ENCODE measurements at regions not wholly inside any gene's neighbourhood (a gene's known extent, or its start where the extent isn't known, plus 50 kb on each side); places are given as distances from the start of the nearest gene placed in this dataset.

- TF ChIP-seq, protein P1, sequence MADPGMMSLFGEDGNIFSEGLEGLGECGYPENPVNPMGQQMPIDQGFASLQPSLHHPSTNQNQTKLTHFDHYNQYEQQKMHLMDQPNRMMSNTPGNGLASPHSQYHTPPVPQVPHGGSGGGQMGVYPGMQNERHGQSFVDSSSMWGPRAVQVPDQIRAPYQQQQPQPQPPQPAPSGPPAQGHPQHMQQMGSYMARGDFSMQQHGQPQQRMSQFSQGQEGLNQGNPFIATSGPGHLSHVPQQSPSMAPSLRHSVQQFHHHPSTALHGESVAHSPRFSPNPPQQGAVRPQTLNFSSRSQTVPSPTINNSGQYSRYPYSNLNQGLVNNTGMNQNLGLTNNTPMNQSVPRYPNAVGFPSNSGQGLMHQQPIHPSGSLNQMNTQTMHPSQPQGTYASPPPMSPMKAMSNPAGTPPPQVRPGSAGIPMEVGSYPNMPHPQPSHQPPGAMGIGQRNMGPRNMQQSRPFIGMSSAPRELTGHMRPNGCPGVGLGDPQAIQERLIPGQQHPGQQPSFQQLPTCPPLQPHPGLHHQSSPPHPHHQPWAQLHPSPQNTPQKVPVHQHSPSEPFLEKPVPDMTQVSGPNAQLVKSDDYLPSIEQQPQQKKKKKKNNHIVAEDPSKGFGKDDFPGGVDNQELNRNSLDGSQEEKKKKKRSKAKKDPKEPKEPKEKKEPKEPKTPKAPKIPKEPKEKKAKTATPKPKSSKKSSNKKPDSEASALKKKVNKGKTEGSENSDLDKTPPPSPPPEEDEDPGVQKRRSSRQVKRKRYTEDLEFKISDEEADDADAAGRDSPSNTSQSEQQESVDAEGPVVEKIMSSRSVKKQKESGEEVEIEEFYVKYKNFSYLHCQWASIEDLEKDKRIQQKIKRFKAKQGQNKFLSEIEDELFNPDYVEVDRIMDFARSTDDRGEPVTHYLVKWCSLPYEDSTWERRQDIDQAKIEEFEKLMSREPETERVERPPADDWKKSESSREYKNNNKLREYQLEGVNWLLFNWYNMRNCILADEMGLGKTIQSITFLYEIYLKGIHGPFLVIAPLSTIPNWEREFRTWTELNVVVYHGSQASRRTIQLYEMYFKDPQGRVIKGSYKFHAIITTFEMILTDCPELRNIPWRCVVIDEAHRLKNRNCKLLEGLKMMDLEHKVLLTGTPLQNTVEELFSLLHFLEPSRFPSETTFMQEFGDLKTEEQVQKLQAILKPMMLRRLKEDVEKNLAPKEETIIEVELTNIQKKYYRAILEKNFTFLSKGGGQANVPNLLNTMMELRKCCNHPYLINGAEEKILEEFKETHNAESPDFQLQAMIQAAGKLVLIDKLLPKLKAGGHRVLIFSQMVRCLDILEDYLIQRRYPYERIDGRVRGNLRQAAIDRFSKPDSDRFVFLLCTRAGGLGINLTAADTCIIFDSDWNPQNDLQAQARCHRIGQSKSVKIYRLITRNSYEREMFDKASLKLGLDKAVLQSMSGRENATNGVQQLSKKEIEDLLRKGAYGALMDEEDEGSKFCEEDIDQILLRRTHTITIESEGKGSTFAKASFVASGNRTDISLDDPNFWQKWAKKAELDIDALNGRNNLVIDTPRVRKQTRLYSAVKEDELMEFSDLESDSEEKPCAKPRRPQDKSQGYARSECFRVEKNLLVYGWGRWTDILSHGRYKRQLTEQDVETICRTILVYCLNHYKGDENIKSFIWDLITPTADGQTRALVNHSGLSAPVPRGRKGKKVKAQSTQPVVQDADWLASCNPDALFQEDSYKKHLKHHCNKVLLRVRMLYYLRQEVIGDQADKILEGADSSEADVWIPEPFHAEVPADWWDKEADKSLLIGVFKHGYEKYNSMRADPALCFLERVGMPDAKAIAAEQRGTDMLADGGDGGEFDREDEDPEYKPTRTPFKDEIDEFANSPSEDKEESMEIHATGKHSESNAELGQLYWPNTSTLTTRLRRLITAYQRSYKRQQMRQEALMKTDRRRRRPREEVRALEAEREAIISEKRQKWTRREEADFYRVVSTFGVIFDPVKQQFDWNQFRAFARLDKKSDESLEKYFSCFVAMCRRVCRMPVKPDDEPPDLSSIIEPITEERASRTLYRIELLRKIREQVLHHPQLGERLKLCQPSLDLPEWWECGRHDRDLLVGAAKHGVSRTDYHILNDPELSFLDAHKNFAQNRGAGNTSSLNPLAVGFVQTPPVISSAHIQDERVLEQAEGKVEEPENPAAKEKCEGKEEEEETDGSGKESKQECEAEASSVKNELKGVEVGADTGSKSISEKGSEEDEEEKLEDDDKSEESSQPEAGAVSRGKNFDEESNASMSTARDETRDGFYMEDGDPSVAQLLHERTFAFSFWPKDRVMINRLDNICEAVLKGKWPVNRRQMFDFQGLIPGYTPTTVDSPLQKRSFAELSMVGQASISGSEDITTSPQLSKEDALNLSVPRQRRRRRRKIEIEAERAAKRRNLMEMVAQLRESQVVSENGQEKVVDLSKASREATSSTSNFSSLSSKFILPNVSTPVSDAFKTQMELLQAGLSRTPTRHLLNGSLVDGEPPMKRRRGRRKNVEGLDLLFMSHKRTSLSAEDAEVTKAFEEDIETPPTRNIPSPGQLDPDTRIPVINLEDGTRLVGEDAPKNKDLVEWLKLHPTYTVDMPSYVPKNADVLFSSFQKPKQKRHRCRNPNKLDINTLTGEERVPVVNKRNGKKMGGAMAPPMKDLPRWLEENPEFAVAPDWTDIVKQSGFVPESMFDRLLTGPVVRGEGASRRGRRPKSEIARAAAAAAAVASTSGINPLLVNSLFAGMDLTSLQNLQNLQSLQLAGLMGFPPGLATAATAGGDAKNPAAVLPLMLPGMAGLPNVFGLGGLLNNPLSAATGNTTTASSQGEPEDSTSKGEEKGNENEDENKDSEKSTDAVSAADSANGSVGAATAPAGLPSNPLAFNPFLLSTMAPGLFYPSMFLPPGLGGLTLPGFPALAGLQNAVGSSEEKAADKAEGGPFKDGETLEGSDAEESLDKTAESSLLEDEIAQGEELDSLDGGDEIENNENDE (IDR thresholded peaks at IDR 0.05; ENCODE audit: insufficient replicate concordance, low read length): no peak
- no peak for TF ChIP-seq BRCA1 (IDR thresholded peaks at IDR 0.05; ENCODE audit: low read depth, low read length)
- TF ChIP-seq RNF2 (IDR thresholded peaks at IDR 0.05; ENCODE audit: borderline replicate concordance, low read depth, low read length, missing control alignments, poor library complexity, severe bottlenecking): no peak
- no peak for TF ChIP-seq TCF12 (IDR thresholded peaks at IDR 0.05; ENCODE audit: low read depth, low read length)
- no peak for TF ChIP-seq KDM5A (IDR thresholded peaks at IDR 0.05; ENCODE audit: low read length)
- TF ChIP-seq NRF1 (IDR thresholded peaks at IDR 0.05; ENCODE audit: low read depth, low read length): no peak
- no peak for TF ChIP-seq SIRT6 (IDR thresholded peaks at IDR 0.05; ENCODE audit: low read length)
- TF ChIP-seq RFX5 (IDR thresholded peaks at IDR 0.05; ENCODE audit: borderline replicate concordance, low read depth, low read length): no peak
- no peak for TF ChIP-seq KDM4A (IDR thresholded peaks at IDR 0.05; ENCODE audit: low read depth, low read length, severe bottlenecking)
- no peak for TF ChIP-seq GABPA (IDR thresholded peaks at IDR 0.05; ENCODE audit: borderline replicate concordance, insufficient read depth, low read length)
- TF ChIP-seq YY1 (IDR thresholded peaks at IDR 0.05; ENCODE audit: low read depth, low read length): no peak
- TF ChIP-seq EGR1 (IDR thresholded peaks at IDR 0.05; ENCODE audit: borderline replicate concordance, low read depth, low read length): no peak
- TF ChIP-seq SIN3A (conservative IDR thresholded peaks at IDR 0.05 in 1 of 2, IDR thresholded peaks at IDR 0.05 in 1 of 2; ENCODE audit: low read depth in 1 of 2, low read length in 2 of 2): no peak
Measured at GRCh38 chr11:19422276-19422675, 181.5 kb upstream of the E2F8 start (continued).
